Large intestine (tissue), 3 donors: ENCODE measurements at regions not wholly inside any gene's neighbourhood (a gene's known extent, or its start where the extent isn't known, plus 50 kb on each side); places are given as distances from the start of the nearest gene placed in this dataset.
"Not testable (repeated sequence)": the region's sequence is repeated elsewhere in the genome, so short reads cannot be mapped to it uniquely, and the experiment has no call there.

Source experiments
- DNase-seq, 2 donors: peaks; one replicate each; pipeline versions ENCODE4 v3.0.0 to v3.0.0-alpha.2; 2013
- H3K27ac ChIP-seq: one replicate; pipeline ENCODE4 v1.5.1; 2013; ENCODE audit warnings: low read length
- H3K27me3 ChIP-seq: 2 replicates; pipeline ENCODE4 v1.6.1; 2013; ENCODE audit warnings: low read length; ENCODE audit not compliant: control insufficient read depth, insufficient read depth
- H3K36me3 ChIP-seq: 2 replicates; pipeline ENCODE4 v1.6.1; 2013; ENCODE audit warnings: low read length; ENCODE audit not compliant: control insufficient read depth, insufficient read depth
- H3K4me1 ChIP-seq: one replicate; pipeline ENCODE4 v1.6.1; 2013; ENCODE audit warnings: low read length; ENCODE audit not compliant: control insufficient read depth, insufficient read depth
- H3K4me3 ChIP-seq: one replicate; pipeline ENCODE4 v1.5.1; 2013; ENCODE audit warnings: low read length
- H3K9me3 ChIP-seq: one replicate; pipeline ENCODE4 v1.6.1; 2013; ENCODE audit warnings: mild to moderate bottlenecking, low read depth, low read length, moderate library complexity; ENCODE audit not compliant: control insufficient read depth
- WGBS: methylation state at CpG from one replicate; pipeline ENCODE4 v1.1.5; 2013; ENCODE audit warnings: low lambda C conversion rate; ENCODE audit not compliant: insufficient coverage; 5-methylcytosine and 5-hydroxymethylcytosine counted together

- H3K9me3 ChIP-seq: no peaks in the 10 kb centered on the region
- DNase-seq: peak; percentile 26 to 62
- no peaks in the 10 kb centered on the region for H3K36me3 ChIP-seq
- no peaks in the 10 kb centered on the region for H3K27me3 ChIP-seq
- no peak overlapping the region for H3K27ac ChIP-seq
- no peak overlapping the region for H3K4me3 ChIP-seq
- no CpG with 5 or more reads among the region's 9 CpGs for WGBS
- H3K4me1 ChIP-seq: peaks cover 5% of the 10 kb centered on the region
Measured at GRCh38 chr5:112552216-112552615, 133.1 kb upstream of the EPB41L4A start.

DNA sequence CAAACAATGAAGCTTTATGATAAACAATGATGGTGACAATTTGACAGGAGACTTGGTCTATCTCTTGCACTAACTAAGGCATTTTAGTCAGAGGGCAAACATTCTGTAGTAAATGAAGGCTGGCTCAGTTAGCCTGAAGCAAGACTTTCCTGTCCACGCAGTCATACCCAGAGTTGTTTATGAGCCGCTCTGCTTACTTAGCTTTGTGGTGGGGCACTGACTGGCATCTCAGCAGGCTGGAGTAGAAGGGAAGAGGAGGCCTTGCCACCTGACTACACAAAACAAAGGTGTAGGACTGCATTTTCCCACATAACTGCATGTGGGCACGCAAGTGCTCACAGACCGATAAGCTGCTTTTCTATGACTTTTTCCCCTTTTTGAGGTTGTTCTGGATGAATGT, 133.7 kb upstream of the EPB41L4A start:
- Histone ChIP-seq H3K9me3 (no peaks in the 10 kb centered on the region), H3K36me3 (no peaks in the 10 kb centered on the region), H3K4me1 (peaks cover 5% of the 10 kb centered on the region), H3K4me3 (no peak overlapping the region), H3K27ac (no peak overlapping the region), H3K27me3 (no peaks in the 10 kb centered on the region)
- WGBS: no CpG with 5 or more reads among the region's 4 CpGs
- DNase-seq: no peak

DNA sequence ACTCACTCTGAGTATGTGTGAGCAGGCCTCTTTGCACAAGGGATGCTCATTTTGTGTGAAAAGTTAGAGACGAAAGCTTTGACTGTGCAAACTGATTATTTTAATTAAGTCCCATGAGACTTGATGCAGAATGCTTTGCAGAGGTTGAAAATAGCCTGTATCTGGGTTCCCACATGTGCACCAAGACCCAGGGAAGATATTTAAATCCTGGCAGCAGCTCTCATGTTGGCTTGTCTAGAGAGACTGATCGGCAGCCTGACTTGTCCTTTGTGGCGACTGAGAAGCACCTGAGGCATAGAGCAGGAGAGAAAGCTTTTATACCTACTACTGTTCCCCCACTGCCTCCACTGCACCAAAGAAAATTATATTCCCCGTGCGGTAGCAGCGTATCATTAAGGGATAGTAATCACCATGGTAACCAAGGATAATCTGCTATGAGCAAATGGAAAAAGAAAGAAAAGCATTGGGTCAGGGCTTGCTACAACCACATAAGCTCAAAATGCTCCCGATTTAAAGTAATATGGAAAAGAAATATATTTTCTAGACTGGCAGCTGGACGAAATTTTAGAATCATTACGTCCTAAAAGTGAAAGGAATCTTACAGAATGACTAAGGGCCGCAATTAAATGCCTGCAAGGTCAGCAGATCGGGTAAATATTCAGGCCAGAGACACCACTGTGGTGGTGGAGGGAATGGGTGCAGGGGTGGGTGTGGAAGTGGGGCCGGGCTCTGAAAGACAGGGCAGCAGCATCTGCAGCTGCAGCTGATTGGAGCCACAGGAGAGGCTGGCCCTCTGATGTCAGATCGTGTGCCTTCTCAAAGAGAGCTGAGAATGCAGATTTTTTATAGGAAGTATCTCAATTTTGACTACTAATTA, 135.3 kb upstream of the EPB41L4A start:
- Histone ChIP-seq H3K27ac (no peak overlapping the region), H3K4me1 (peaks cover 5% of the 10 kb centered on the region), H3K9me3 (no peaks in the 10 kb centered on the region), H3K4me3 (no peak overlapping the region), H3K36me3 (no peaks in the 10 kb centered on the region), H3K27me3 (no peaks in the 10 kb centered on the region)
- 100% methylated on average over 1 of the region's 13 CpGs for WGBS
- no peak for DNase-seq

DNA sequence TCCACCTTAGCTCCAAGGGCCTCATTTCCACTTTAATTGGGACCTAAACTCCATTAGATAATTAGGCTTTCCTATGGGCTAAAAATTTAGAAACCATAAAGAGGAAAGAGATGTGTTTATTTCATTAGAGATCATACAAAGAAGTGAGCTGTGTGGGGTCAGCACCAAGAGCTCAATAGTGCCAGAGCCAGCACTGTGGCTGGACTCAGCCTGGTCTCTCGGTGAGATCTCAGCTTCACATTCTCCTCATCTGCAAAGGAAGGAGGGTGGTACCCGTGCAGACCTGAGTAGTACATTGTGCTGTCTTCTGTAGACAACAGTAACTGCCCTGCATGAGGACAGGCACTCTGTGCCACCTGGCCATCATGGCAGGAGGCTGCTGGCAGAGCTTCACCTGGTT, 136.1 kb upstream of the EPB41L4A start:
- Histone ChIP-seq H3K4me3 (no peak overlapping the region), H3K36me3 (no peaks in the 10 kb centered on the region), H3K4me1 (peaks cover 5% of the 10 kb centered on the region), H3K27ac (no peak overlapping the region), H3K9me3 (no peaks in the 10 kb centered on the region), H3K27me3 (no peaks in the 10 kb centered on the region)
- no peak for DNase-seq
- WGBS: no CpG with 5 or more reads among the region's 2 CpGs

- WGBS: 70% methylated on average over 2 of the region's 3 CpGs
- Histone ChIP-seq H3K27me3 (no peaks in the 10 kb centered on the region), H3K4me1 (peaks cover 5% of the 10 kb centered on the region), H3K36me3 (no peaks in the 10 kb centered on the region), H3K9me3 (no peaks in the 10 kb centered on the region), H3K4me3 (no peak overlapping the region), H3K27ac (no peak overlapping the region)
- no peak for DNase-seq
Measured at GRCh38 chr5:112555691-112556090, 136.6 kb upstream of the EPB41L4A start.

DNA sequence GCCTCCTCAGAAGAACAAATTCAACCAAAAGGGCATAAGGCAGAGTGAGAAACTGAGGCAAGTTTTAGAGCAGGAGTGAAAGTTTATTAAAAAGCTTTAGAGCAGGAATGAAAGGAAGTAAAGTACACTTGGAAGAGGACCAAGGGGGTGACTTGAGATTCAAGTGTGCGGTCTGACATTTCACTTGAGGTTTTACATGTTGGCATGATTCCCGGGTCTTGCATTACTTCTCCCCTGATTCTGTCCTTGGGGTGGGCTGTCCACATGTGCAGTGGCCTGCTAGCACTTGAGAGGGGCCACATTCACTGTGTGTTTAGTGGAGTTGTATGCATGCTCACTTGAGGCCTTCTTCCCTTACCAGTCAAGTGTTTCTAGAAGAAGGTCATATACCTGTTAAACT, 140.4 kb upstream of the EPB41L4A start:
- H3K4me1 ChIP-seq, H3K4me3 ChIP-seq, H3K36me3 ChIP-seq, H3K27ac ChIP-seq, H3K27me3 ChIP-seq, DNase-seq: not testable (repeated sequence)
- no CpG with 5 or more reads among the region's 2 CpGs for WGBS
- H3K9me3 ChIP-seq: peaks cover 11% of the 10 kb centered on the region

DNA sequence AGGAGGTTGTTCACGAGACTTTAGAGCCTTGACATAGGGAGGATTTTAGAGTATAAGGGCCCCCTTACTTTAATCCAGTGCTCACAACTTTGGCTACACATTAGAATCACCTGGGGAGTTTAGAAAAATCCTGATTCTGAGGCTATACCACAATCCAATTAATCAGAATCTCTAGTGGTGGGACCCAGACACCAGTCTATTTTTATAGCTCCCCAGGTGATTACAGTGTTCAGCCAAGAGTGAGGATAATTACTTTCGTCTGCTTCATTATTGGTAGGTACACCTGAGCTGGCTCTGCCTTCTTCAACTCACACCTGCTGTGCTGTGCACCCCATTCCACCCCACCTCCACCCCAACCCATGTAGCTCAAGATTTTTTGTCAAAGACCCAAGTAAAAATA, 141.3 kb upstream of the EPB41L4A start:
- no CpG with 5 or more reads among the region's 2 CpGs for WGBS
- Histone ChIP-seq H3K27ac (no peak overlapping the region), H3K4me3 (no peak overlapping the region), H3K4me1 (no peaks in the 10 kb centered on the region), H3K9me3 (peaks cover 11% of the 10 kb centered on the region), H3K36me3 (no peaks in the 10 kb centered on the region), H3K27me3 (no peaks in the 10 kb centered on the region)
- DNase-seq: no peak

DNA sequence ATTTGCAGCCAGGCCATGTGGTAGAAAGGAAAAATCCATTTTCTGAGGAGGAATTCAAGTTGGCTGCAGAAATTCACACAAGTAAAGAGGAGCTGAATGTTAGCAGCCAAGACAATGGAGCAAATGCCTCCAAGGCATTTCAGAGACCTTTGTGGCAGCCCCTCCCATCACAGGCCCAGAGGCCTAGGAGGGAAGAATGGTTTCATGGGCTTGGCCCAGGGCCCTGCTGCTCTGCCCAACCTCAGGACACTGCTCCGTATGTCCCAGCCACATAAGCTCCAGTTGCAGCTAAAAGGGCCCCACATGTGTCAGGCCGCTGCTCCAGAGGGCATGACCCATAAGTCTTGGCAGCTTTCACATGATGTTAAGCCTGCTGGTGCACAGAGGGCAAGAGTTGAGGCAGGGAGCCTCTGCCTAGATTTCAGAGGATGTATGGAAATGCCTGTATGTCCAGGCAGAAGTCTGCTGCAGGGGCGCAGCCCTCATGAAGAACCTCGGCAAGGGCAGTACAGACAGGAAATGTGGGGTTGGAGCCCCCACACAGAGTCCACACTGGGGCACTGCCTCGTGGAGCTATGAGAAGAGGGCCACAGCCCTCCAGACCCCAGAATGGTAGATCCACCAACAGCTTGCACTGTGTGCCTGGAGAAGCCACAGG, 144.2 kb upstream of the EPB41L4A start:
- no CpG with 5 or more reads among the region's 5 CpGs for WGBS
- H3K27me3 ChIP-seq: no peaks in the 10 kb centered on the region
- no peak overlapping the region for H3K27ac ChIP-seq
- no peaks in the 10 kb centered on the region for H3K4me1 ChIP-seq
- peaks cover 11% of the 10 kb centered on the region for H3K9me3 ChIP-seq
- no peaks in the 10 kb centered on the region for H3K36me3 ChIP-seq
- no peak overlapping the region for H3K4me3 ChIP-seq
- DNase-seq: no peak

DNA sequence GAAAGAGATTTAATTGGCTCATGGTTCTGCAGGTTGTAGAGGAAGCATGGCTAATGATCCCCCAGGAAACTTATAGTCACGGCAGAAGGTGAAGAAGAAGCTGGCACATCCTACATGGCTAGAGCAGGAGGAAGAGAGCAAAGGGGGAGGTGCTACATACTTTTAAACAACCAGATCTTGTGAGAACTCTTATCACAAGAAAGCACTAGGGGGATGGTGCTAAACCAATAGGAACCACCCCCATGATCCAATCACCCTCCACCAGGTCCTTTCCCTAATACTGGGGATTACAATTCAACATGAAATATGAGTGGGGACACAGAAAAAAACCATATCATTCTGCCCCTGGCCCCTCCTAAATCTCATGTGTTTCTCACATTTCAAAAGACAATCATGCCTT, 147.2 kb upstream of the EPB41L4A start:
- Histone ChIP-seq H3K4me1 (no peaks in the 10 kb centered on the region), H3K9me3 (peaks cover 11% of the 10 kb centered on the region), H3K36me3 (no peaks in the 10 kb centered on the region), H3K27me3 (no peaks in the 10 kb centered on the region), H3K27ac (no peak overlapping the region), H3K4me3 (no peak overlapping the region)
- WGBS: 100% methylated on average over 1 of the region's 1 CpG
- DNase-seq: no peak

GRCh38 chr5:112569596-112569995, 150.5 kb upstream of the EPB41L4A start:
- no peak for DNase-seq
- no peaks in the 10 kb centered on the region for H3K9me3 ChIP-seq
- no peaks in the 10 kb centered on the region for H3K36me3 ChIP-seq
- no peaks in the 10 kb centered on the region for H3K4me1 ChIP-seq
- no peaks in the 10 kb centered on the region for H3K27me3 ChIP-seq
- no peak overlapping the region for H3K27ac ChIP-seq
- no peak overlapping the region for H3K4me3 ChIP-seq
